GM21786 (cell line): ENCODE measurements at regions not wholly inside any gene's neighbourhood (a gene's known extent, or its start where the extent isn't known, plus 50 kb on each side); places are given as distances from the start of the nearest gene placed in this dataset.
"Not testable (repeated sequence)": the region's sequence is repeated elsewhere in the genome, so short reads cannot be mapped to it uniquely, and the experiment has no call there.

ENCODE experiments used
- ATAC-seq: cut with Tn5 transposase; IDR thresholded peaks from one replicate; pipeline ENCODE4 v1.9.1; 2021; ENCODE audit not compliant: unreplicated experiment

GRCh38 chr11:104704888-104705287 is 193.4 kb downstream of the CASP12 start:
- no peak for ATAC-seq

DNA sequence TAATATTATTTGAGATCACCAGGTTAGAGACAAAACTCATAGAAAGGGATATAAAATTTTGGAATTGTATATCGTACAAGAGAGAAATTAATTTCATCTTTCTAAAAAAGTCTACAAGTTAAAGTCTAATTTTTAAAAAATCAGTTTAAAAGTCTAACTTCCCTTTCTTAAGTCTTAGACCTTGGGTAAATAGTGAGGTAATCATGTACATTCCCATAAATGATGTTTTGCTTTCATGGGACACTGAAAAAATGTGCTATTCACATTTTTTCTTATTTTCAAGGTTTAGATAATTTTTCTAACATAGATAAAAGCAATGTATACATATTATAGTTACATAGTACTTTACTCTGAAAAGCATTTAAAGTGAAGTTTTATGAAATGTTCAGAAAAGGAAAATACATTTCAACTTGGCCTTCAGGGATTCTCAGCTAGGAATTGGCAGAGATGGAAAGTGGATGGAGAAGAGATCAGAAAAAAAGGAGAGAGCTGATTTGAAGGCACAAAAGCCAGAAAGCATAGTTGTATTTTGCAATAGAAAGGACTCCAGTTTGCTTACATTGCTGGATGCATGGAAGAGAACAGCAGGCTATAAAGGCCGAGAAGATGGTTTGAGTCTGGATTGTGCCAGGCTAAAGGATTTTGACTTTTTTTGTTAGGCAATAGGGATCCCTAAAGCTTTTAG is 194.0 kb downstream of the CASP12 start:
- no peak for ATAC-seq

GRCh38 chr11:104700609-104701008 is 197.7 kb downstream of the CASP12 start:
- no peak for ATAC-seq

DNA sequence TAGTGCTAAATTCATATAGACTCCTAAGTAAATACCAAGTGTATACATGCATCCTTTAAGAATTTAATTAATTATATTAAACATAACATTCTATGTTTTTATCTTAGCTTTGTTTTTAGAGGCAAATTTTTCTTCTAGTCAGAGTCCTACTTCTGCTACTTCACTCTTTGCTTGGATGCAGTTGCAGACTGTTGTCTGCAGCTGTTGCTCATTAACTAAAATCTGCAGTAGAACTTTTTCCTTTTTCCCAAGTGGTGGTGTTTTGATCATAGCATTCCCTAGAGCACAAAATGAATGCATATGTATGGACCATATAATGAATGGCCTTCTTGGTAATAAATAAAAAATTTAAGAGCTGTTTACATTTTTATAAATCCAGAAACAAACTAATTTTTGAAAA is 198.3 kb downstream of the CASP12 start:
- ATAC-seq = no peak

DNA sequence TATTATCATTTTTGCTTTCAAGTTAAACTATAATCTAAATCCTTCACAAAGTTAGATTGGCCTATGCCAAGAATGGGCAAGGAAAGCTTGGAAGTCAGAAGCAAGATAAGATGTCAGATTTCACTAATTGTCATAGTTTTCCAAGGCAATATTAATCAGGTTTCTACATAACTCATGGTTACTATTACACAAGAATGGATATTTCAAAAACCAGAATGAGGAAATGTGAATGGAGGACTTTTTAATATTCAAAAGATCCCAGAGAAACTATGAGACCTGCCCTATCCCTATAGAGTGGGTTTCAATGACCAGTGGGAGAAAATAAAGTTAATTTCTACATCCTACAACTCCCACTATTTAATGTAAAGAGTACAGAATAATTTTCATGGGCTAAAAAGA is 203.2 kb downstream of the CASP12 start:
- ATAC-seq = no peak

DNA sequence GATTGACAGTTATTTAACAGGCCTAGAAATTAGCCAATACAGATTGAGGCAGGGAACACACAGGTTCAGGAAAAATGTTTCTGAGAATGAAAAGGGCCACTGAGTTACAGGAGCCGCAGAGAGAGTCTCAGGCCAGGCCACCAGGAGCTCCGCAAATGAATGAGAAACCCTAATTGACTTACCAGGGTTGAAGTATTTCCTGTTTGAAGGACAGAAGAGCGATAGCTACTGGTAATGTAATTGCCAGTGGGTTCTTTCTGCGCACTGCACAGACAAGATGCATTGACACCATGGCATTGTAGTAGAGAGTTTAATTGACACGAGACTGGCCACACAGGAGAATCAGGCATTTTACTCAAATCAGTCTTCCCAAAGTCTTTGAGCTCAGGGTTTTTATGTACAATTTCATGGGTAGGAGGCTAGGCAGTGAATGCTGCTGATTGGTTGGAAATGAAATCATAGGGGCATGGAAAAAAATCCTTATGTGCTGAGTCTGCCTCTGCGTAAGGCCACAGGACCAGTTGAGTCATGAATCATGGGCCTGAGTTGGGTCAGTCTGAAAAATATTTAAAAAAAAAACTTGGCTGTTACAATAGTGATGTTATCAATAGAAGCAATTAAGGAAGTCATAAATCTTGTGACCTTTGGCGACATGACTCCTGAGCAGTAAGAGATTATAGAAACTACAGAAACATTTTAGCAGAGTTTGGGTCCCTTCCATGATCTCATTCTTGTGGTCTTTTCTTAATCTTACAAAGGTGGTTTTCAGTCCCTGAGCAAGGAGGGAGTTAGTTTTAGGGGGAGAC is 203.8 kb downstream of the CASP12 start:
- no peak for ATAC-seq

DNA sequence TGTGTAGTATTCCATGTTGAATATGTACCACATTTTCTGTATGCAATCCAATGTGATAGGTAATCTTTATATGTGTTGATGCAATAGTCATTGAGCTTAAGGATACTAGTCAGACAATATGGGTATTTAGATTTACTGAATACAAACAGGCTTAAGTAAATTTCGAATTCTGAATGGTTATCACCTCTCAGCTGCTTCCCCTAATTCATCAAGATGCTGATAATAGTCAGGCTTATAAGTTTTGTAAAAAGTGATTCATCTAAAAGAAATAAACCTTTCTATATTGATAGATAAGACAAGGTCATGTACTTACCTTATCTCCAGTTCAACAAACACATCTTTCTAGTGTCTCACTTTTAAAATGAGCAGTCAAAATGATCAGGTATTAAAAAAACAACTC is 205.5 kb downstream of the CASP12 start:
- ATAC-seq = no peak

- ATAC-seq = no peak
Observed at GRCh38 chr11:104691129-104691528, 207.1 kb downstream of the CASP12 start.

GRCh38 chr11:104690241-104690640 is 208.0 kb downstream of the CASP12 start:
- no peak for ATAC-seq

DNA sequence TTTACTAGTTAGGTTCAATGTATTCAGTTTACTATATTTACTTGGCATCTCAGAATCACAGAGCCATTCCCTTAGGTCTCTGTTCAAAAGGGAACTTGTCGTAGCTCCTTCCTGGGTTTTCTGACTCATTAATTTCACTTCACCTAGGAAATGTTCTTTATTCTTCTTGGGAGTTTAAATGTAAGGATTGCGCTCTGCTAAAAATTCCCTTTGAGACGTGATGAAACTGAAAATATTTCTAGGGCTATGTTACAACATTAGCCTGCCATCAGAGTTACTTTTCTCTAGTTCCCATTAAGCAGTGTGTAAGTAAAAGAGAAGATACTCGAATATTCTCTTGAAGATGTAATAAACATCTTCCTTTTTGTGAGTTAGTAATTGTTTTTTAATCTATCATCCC is 209.5 kb downstream of the CASP12 start:
- no peak for ATAC-seq

DNA sequence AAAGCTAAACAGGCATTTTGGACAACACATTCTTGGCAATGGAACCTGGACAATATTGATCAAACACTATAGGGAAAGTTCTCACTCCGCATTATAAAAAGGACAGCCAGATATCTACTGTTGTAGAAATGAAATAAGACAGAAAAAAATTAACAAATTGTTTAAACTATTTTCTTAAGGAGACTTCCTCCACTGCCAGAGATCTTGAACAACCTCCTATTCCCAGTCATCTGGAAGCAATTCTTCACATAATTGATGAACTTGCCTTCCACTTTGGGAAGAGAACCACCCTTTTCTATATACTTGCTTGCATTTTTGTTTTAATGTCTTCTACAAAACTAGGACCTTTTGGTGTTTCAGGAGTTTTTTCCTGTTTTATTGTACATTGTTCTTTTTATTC is 216.1 kb downstream of the CASP12 start:
- no peak for ATAC-seq

GRCh38 chr11:104679258-104679657 is 219.0 kb downstream of the CASP12 start:
- ATAC-seq = no peak

- no peak for ATAC-seq
Observed at GRCh38 chr11:104678408-104678807, 219.9 kb downstream of the CASP12 start.

DNA sequence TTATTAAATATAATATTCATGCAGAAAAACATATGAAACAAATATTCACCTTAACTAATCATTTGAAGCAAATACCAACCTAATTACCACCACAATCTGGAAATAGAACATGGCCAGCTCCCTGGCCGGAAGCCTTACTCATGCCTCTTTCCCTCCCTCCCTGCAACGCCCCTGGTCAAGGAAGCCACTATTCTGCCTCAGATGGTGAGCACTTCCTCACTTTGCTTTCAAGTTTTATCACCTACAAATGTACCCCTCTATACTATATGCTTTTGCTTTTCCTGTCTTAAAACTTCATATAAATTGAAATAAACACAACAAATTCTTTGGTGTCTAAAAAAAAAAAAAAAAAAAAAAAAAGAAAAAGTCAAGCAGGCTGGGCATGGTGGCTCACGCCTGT is 221.2 kb downstream of the CASP12 start:
- not testable (repeated sequence) for ATAC-seq

DNA sequence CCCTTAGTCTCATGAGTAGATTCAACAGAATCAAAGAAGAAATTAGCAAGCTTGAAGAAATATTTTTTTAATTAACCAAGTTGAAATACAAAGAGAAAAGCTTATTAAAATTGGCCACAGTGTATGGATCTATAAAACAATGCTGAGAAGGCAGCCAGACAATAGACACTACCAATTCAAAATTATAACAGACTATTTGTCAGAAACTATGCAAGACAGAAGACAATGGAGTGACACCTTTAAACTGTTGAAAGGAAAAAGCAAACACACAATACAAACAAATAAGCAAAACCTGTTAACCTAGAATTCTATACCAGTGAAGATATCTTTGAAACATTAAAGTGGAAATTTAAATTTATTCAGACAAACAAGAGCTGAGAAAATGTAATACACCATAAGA is 225.4 kb downstream of the CASP12 start:
- ATAC-seq = no peak

GRCh38 chr11:104668797-104669463 is 229.3 kb downstream of the CASP12 start:
- ATAC-seq = no peak

- no peak for ATAC-seq
Observed at GRCh38 chr11:104666624-104667023, 231.6 kb downstream of the CASP12 start.

- no peak for ATAC-seq
Observed at GRCh38 chr11:104665641-104666040, 232.6 kb downstream of the CASP12 start.

DNA sequence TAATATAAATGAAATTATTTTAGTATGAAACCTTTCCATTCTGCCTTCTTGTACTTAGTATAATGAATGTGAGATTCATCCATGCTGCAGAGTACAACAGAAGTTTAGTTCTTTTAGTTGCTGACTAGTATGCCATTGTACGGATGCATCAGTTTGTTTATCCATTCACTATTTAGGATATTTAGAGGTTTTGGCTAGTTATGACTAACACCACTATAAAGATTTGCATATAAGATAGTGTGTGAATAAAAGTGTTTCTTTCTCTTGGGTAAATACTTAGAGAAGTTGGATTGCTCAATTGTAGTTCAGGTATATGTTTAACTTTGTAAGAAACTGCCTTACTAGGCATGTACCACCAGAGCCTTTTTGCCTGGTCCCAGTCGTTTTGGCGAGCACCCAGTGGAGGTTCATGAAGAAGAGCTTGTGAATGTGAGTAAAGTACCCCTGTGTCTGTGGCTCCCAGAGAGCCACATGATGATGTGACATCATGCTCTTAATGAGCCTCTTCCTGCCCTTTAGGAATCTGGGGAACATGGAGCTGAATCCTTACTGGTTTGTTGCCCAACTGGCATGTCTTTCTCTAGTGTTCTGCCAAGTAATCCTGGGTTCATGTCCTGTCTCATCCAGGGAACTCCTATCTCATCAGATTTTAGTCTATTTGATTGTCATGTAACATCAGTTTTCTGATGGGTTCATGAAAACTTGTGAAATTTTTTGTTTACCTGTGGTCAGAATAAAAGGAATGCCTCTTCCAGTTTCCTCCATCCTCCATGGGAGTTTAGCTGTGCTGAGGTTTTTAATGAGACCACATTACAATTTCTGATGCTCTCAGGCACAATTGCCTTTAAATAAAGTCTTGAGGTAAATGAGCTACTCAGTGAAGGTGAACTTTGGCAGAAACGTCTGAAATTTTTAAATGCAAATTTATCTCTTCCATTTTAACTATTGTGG is 234.8 kb downstream of the CASP12 start:
- ATAC-seq = no peak

DNA sequence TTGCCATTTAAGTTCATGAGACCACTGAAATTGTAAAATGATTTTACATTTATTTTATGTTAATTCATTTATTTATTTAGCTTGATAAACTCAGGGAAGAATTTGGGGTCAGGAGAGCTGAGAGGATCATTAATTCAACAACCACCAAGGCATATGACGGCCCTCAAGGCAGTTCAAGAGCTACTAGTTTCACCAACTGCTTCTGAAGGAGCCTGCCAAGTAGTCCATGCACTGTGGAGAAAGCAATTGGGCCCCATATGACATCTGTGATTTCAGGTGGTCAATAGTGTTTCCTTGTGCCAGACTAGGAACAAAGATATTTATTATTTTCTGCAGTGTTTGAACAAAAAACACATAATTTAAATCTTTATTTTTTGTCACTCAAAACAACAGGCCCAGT is 236.4 kb downstream of the CASP12 start:
- ATAC-seq = no peak

DNA sequence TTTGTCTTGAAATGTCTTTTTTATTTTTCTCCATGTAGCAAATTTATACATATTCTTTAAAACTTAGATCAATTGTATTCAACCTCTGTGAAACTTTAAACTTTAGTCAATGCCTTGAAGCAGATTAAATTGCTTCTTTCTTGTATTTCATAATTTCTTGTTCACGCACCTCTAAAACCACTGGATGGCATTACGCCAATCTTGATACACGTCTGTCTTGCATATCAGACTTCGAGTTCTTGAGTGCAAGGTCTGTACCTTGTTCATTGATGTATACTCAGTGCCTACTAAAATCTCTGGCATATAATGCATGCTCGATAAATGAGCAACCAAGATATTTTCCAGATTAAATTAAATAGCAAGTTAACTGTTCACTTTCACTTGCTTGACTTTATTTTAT is 236.8 kb downstream of the CASP12 start:
- no peak for ATAC-seq
